Neural cell (in vitro differentiated cells): ENCODE measurements at regions not wholly inside any gene's neighbourhood (a gene's known extent, or its start where the extent isn't known, plus 50 kb on each side); places are given as distances from the start of the nearest gene placed in this dataset.
"Not testable (repeated sequence)": the region's sequence is repeated elsewhere in the genome, so short reads cannot be mapped to it uniquely, and the experiment has no call there.

Experiments used
- H2AFZ ChIP-seq: fragments of 200-600, 300-800 bp; sonication (generic), shearing (Covaris generic); 2 replicates; pipeline ENCODE4 v1.6.0; 2014; ENCODE audit warnings: low read depth, mild to moderate bottlenecking, antibody characterized with exemption, low read length, moderate library complexity
- H3F3A ChIP-seq: fragments of 200-600 bp; shearing (Covaris generic); 2 replicates; pipeline ENCODE4 v1.6.1; 2016; ENCODE audit warnings: mild to moderate bottlenecking, moderate library complexity, mixed read lengths, antibody characterized with exemption, low read length; ENCODE audit not compliant: insufficient read depth, poor library complexity, severe bottlenecking
- H3K27ac ChIP-seq: fragments of 200-600, 300-800 bp; sonication (generic), shearing (Covaris generic); 2 replicates; pipeline ENCODE4 v1.5.1; 2014; ENCODE audit warnings: mild to moderate bottlenecking, low read length, moderate library complexity
- H3K27me3 ChIP-seq: fragments of 300-800, 200-600 bp; sonication (generic), shearing (Covaris generic); 2 replicates; pipeline ENCODE4 v1.6.0; 2014; ENCODE audit warnings: mild to moderate bottlenecking, low read depth, low read length, moderate library complexity; ENCODE audit not compliant: insufficient read depth
- H3K36me3 ChIP-seq: fragments of 300-800, 200-600 bp; sonication (generic), shearing (Covaris generic); 2 replicates; pipeline ENCODE4 v1.5.1; 2014; ENCODE audit warnings: mild to moderate bottlenecking, antibody characterized with exemption, low read length, moderate library complexity; ENCODE audit not compliant: insufficient read depth
- H3K4me2 ChIP-seq: fragments of 300-800, 200-600 bp; sonication (generic), shearing (Covaris generic); 2 replicates; pipeline ENCODE4 v1.6.0; 2014; ENCODE audit warnings: mild to moderate bottlenecking, low read length
- H3K4me3 ChIP-seq: fragments of 300-800, 200-600 bp; sonication (generic), shearing (Covaris generic); 2 replicates; pipeline ENCODE4 v1.5.1; 2014; ENCODE audit warnings: mild to moderate bottlenecking, low read length, moderate library complexity
- H3K79me2 ChIP-seq: fragments of 200-600 bp; shearing (Covaris generic); replicated peaks from 2 replicates; pipeline ENCODE4 v1.6.0; 2014; ENCODE audit warnings: mild to moderate bottlenecking, low read length, moderate library complexity; ENCODE audit not compliant: insufficient read depth
- H3K9ac ChIP-seq: fragments of 300-800, 200-600 bp; sonication (generic), shearing (Covaris generic); 2 replicates; pipeline ENCODE4 v1.6.1; 2016; ENCODE audit warnings: mild to moderate bottlenecking, low read length, mixed read lengths
- H3K9me2 ChIP-seq: fragments of 200-600 bp; shearing (Covaris generic); 2 replicates; pipeline ENCODE4 v1.6.1; 2016; ENCODE audit warnings: mild to moderate bottlenecking, low read length, mixed read lengths; ENCODE audit not compliant: insufficient read depth
- H3K9me3 ChIP-seq: fragments of 200-600, 300-800 bp; sonication (generic), shearing (Covaris generic); 2 replicates; pipeline ENCODE4 v1.6.1; 2016; ENCODE audit warnings: mild to moderate bottlenecking, mixed run types, low read length, moderate library complexity, mixed read lengths
- H4K20me1 ChIP-seq: fragments of 200-600 bp; shearing (Covaris generic); 2 replicates; pipeline ENCODE4 v1.6.1; 2016; ENCODE audit warnings: mild to moderate bottlenecking, mixed run types; ENCODE audit not compliant: insufficient read depth
- CTCF ChIP-seq: fragments of 450-650 bp; IDR thresholded peaks from 2 replicates; pipeline ENCODE4 v1.5.1; 2014; ENCODE audit warnings: antibody characterized with exemption, mild to moderate bottlenecking, moderate library complexity; ENCODE audit not compliant: poor library complexity, severe bottlenecking
- EP300 ChIP-seq: fragments of 450-650 bp; conservative IDR thresholded peaks from 2 replicates; pipeline ENCODE4 v1.6.1; 2014; ENCODE audit warnings: antibody characterized with exemption, mild to moderate bottlenecking, moderate library complexity; ENCODE audit not compliant: poor library complexity, severe bottlenecking
- EZH2 ChIP-seq: fragments of 200-600, 300-800 bp; shearing (Covaris generic), sonication (generic); IDR thresholded peaks from 2 replicates; pipeline ENCODE4 v1.6.1; 2014; ENCODE audit warnings: antibody characterized with exemption, low read length, borderline replicate concordance, mild to moderate bottlenecking; ENCODE audit not compliant: insufficient read depth, poor library complexity, severe bottlenecking
- MXI1 ChIP-seq: fragments of 450-650 bp; conservative IDR thresholded peaks from 2 replicates; pipeline ENCODE4 v1.6.1; 2014; ENCODE audit warnings: antibody characterized with exemption, mild to moderate bottlenecking; ENCODE audit not compliant: poor library complexity, severe bottlenecking
- POLR2AphosphoS5 ChIP-seq: IDR thresholded peaks from 2 replicates; pipeline ENCODE4 v1.6.1; 2012
- RAD21 ChIP-seq: fragments of 450-650 bp; conservative IDR thresholded peaks from 2 replicates; pipeline ENCODE4 v1.6.1; 2014; ENCODE audit warnings: antibody characterized with exemption, mild to moderate bottlenecking, moderate library complexity
- SMC3 ChIP-seq: fragments of 450-650 bp; conservative IDR thresholded peaks from 2 replicates; pipeline ENCODE4 v1.6.1; 2014; ENCODE audit warnings: antibody characterized with exemption, mild to moderate bottlenecking, moderate library complexity; ENCODE audit not compliant: poor library complexity
- TAF1 ChIP-seq: IDR thresholded peaks from 2 replicates; pipeline ENCODE4 v1.6.1; 2012; ENCODE audit warnings: low read depth
- TF ChIP-seq, protein P1 (sequence below): IDR thresholded peaks from 2 replicates; pipeline ENCODE4 v1.6.1; 2012; ENCODE audit warnings: borderline replicate concordance

DNA sequence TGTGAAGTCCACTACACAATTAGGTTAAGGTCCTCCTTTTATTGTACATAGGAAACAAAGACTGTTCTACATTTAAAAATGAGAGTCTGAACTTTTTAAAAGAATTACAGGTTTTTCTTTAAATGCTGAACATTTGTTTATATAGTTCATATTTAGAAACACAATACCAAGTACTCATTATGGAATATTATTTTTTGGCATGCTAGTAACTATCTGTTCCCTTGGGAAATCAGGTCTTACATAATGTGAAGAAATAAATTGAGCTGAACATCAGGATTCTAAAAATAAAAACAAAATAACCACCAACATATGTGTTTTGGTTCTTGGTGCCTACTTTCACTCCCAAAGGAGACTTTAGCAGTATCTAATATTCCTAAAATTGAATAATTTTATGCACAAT is 230.5 kb upstream of the IZUMO3 start:
- Histone ChIP-seq H3K9me2 (no peaks in the 10 kb centered on the region), H2AFZ (no peak overlapping the region), H3K79me2 (no peaks in the 10 kb centered on the region), H3F3A (no peaks in the 10 kb centered on the region), H3K4me2 (no peak overlapping the region), H3K36me3 (no peaks in the 10 kb centered on the region), H4K20me1 (no peaks in the 10 kb centered on the region), H3K4me3 (no peak overlapping the region), H3K9ac (no peak overlapping the region), H3K9me3 (no peaks in the 10 kb centered on the region), H3K27ac (no peak overlapping the region), H3K27me3 (no peaks in the 10 kb centered on the region)
- TF ChIP-seq CTCF (no peak), MXI1 (no peak), RAD21 (no peak), EP300 (no peak), TAF1 (no peak), EZH2 (no peak), POLR2AphosphoS5 (no peak), SMC3 (no peak)
- TF ChIP-seq, protein P1, sequence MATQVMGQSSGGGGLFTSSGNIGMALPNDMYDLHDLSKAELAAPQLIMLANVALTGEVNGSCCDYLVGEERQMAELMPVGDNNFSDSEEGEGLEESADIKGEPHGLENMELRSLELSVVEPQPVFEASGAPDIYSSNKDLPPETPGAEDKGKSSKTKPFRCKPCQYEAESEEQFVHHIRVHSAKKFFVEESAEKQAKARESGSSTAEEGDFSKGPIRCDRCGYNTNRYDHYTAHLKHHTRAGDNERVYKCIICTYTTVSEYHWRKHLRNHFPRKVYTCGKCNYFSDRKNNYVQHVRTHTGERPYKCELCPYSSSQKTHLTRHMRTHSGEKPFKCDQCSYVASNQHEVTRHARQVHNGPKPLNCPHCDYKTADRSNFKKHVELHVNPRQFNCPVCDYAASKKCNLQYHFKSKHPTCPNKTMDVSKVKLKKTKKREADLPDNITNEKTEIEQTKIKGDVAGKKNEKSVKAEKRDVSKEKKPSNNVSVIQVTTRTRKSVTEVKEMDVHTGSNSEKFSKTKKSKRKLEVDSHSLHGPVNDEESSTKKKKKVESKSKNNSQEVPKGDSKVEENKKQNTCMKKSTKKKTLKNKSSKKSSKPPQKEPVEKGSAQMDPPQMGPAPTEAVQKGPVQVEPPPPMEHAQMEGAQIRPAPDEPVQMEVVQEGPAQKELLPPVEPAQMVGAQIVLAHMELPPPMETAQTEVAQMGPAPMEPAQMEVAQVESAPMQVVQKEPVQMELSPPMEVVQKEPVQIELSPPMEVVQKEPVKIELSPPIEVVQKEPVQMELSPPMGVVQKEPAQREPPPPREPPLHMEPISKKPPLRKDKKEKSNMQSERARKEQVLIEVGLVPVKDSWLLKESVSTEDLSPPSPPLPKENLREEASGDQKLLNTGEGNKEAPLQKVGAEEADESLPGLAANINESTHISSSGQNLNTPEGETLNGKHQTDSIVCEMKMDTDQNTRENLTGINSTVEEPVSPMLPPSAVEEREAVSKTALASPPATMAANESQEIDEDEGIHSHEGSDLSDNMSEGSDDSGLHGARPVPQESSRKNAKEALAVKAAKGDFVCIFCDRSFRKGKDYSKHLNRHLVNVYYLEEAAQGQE: no peak

GRCh38 chr9:24774199-24774598 is 228.5 kb upstream of the IZUMO3 start:
- H3F3A ChIP-seq, H3K27ac ChIP-seq, H3K9ac ChIP-seq, H3K9me2 ChIP-seq, H3K4me2 ChIP-seq, H2AFZ ChIP-seq, H3K79me2 ChIP-seq, H3K27me3 ChIP-seq, H3K9me3 ChIP-seq, H3K36me3 ChIP-seq, H3K4me3 ChIP-seq, H4K20me1 ChIP-seq: not testable (repeated sequence)

- TF ChIP-seq RAD21: no peak
- no peak for TF ChIP-seq TAF1
- no peak for TF ChIP-seq POLR2AphosphoS5
- no peak for TF ChIP-seq EZH2
- TF ChIP-seq MXI1: no peak
- no peak for TF ChIP-seq EP300
- TF ChIP-seq, protein P1: no peak
- TF ChIP-seq SMC3: no peak
- no peak for TF ChIP-seq CTCF
- Histone ChIP-seq H3F3A (no peaks in the 10 kb centered on the region), H3K36me3 (no peaks in the 10 kb centered on the region), H3K27me3 (no peaks in the 10 kb centered on the region), H3K9ac (no peak overlapping the region), H4K20me1 (no peaks in the 10 kb centered on the region), H3K4me3 (no peak overlapping the region), H3K27ac (no peak overlapping the region), H3K9me3 (no peaks in the 10 kb centered on the region), H3K4me2 (no peak overlapping the region), H3K9me2 (no peaks in the 10 kb centered on the region), H3K79me2 (no peaks in the 10 kb centered on the region), H2AFZ (no peak overlapping the region)
Observed at GRCh38 chr9:24766081-24766480, 220.4 kb upstream of the IZUMO3 start.
